SIG-M5 treated with dmso at 0.1 percent for 504 hours (cell line): ENCODE measurements at regions not wholly inside any gene's neighbourhood (a gene's known extent, or its start where the extent isn't known, plus 50 kb on each side); places are given as distances from the start of the nearest gene placed in this dataset.

Experiments used
- DNase-seq: peaks from one replicate; lab custom pipeline; 2025; ENCODE audit not compliant: unreplicated experiment; lab: John Stamatoyannopoulos, UW

- no peak for DNase-seq
Observed at GRCh38 chr10:47140761-47141348, 159.1 kb upstream of the GDF10 start.

GRCh38 chr10:47141349-47141748, 158.6 kb upstream of the GDF10 start:
- DNase-seq, result no peak

- DNase-seq, result no peak
Observed at GRCh38 chr10:47143072-47143471, 156.9 kb upstream of the GDF10 start.

GRCh38 chr10:47143473-47143872, 156.5 kb upstream of the GDF10 start:
- DNase-seq, result no peak

GRCh38 chr10:47144525-47144924, 155.5 kb upstream of the GDF10 start:
- DNase-seq, result no peak

GRCh38 chr10:47145290-47145934, 154.6 kb upstream of the GDF10 start:
- no peak for DNase-seq

- DNase-seq, result no peak
Observed at GRCh38 chr10:47146572-47146971, 153.4 kb upstream of the GDF10 start.

- DNase-seq, result no peak
Observed at GRCh38 chr10:47147186-47147585, 152.8 kb upstream of the GDF10 start.

- no peak for DNase-seq
Observed at GRCh38 chr10:47150581-47150980, 149.4 kb upstream of the GDF10 start.

- DNase-seq, result no peak
Observed at GRCh38 chr10:47151920-47152319, 148.1 kb upstream of the GDF10 start.

- peak; percentile 65 for DNase-seq
Observed at GRCh38 chr10:47152861-47153349, 147.1 kb upstream of the GDF10 start.

- no peak for DNase-seq
Observed at GRCh38 chr10:47154762-47155161, 145.2 kb upstream of the GDF10 start.

- no peak for DNase-seq
Observed at GRCh38 chr10:47156873-47157272, 143.1 kb upstream of the GDF10 start.

- DNase-seq, result no peak
Observed at GRCh38 chr10:47158116-47159071, 141.6 kb upstream of the GDF10 start.

GRCh38 chr10:47159361-47160260, 140.4 kb upstream of the GDF10 start:
- no peak for DNase-seq

- DNase-seq, result no peak
Observed at GRCh38 chr10:47160261-47160908, 139.6 kb upstream of the GDF10 start.

- DNase-seq, result peak; percentile 75
Observed at GRCh38 chr10:47160967-47161366, 139.0 kb upstream of the GDF10 start.

- DNase-seq, result no peak
Observed at GRCh38 chr10:47161465-47161864, 138.5 kb upstream of the GDF10 start.

GRCh38 chr10:47164126-47164799, 135.7 kb upstream of the GDF10 start:
- no peak for DNase-seq

- DNase-seq, result peak; percentile 5
Observed at GRCh38 chr10:47164800-47165128, 135.2 kb upstream of the GDF10 start.
